CD4-positive, alpha-beta memory T cell (primary cell): ENCODE measurements at regions not wholly inside any gene's neighbourhood (a gene's known extent, or its start where the extent isn't known, plus 50 kb on each side); places are given as distances from the start of the nearest gene placed in this dataset.

ENCODE experiments used
- CTCF ChIA-PET: fragments of 350-600 bp; sonication (Branson Sonifier 250); formaldehyde crosslinking; loops from one replicate; lab custom pipeline; 2021; ENCODE audit warnings: inconsistent platforms; ENCODE audit not compliant: partially characterized antibody; lab: Charles Lee
- POLR2A ChIA-PET: fragments of 350-600 bp; sonication (Branson Sonifier 250); formaldehyde crosslinking; loops from one replicate; lab custom pipeline; 2021; ENCODE audit not compliant: partially characterized antibody; lab: Charles Lee
- DNase-seq, 5 donors: peaks; one replicate each; pipeline versions ENCODE4 v3.0.0 to v3.0.0-alpha.2; 2020 to 2022; ENCODE audit warnings: mixed read lengths in 1 of 5
- H3K27ac ChIP-seq: one replicate; pipeline ENCODE4 v1.7.0; 2013; ENCODE audit warnings: low read depth, low read length
- H3K27me3 ChIP-seq: 2 replicates; pipeline ENCODE4 v1.7.0; 2013; ENCODE audit warnings: mild to moderate bottlenecking, low read length, moderate library complexity; ENCODE audit not compliant: insufficient read depth
- H3K36me3 ChIP-seq: 2 replicates; pipeline ENCODE4 v1.7.0; 2013; ENCODE audit warnings: mild to moderate bottlenecking, low read length, moderate library complexity; ENCODE audit not compliant: insufficient read depth
- H3K4me1 ChIP-seq: 2 replicates; pipeline ENCODE4 v1.7.0; 2013; ENCODE audit warnings: mild to moderate bottlenecking, low read length, moderate library complexity; ENCODE audit not compliant: insufficient read depth
- H3K4me3 ChIP-seq, 2 donors: one replicate each; pipeline ENCODE4 v1.7.0; 2013; ENCODE audit warnings: low read length in 2 of 2, mild to moderate bottlenecking in 1 of 2
- H3K9me3 ChIP-seq, 2 donors: one replicate each; pipeline ENCODE4 v1.7.0; 2013; ENCODE audit warnings: low read length in 2 of 2, control low read depth in 1 of 2; ENCODE audit not compliant: control insufficient read depth in 1 of 2
- H3K27ac Mint-ChIP-seq, 7 donors: one replicate each; pipeline ENCODE4 v1.8.0; 2020 to 2021; ENCODE audit warnings: mixed read lengths in 7 of 7, mild to moderate bottlenecking in 6 of 7, inconsistent platforms in 3 of 7, moderate library complexity in 3 of 7
- H3K27me3 Mint-ChIP-seq, 2 donors: one replicate each; pipeline ENCODE4 v1.8.0; 2020 to 2021; ENCODE audit warnings: mixed read lengths in 2 of 2
- H3K36me3 Mint-ChIP-seq, 2 donors: one replicate each; pipeline ENCODE4 v1.8.0; 2020 to 2021; ENCODE audit warnings: mixed read lengths in 2 of 2, inconsistent platforms in 1 of 2, mild to moderate bottlenecking in 1 of 2
- H3K4me1 Mint-ChIP-seq, 4 donors: one replicate each; pipeline ENCODE4 v1.8.0; 2020 to 2021; ENCODE audit warnings: mixed read lengths in 4 of 4, mild to moderate bottlenecking in 1 of 4
- H3K4me3 Mint-ChIP-seq, 8 donors: one replicate each; pipeline ENCODE4 v1.8.0; 2020 to 2021; ENCODE audit warnings: mixed read lengths in 8 of 8, mild to moderate bottlenecking in 7 of 8, moderate library complexity in 6 of 8, inconsistent platforms in 3 of 8
- H3K9me3 Mint-ChIP-seq, 8 donors: one replicate each; pipeline ENCODE4 v1.8.0; 2020 to 2021; ENCODE audit warnings: mixed read lengths in 8 of 8, mild to moderate bottlenecking in 5 of 8, inconsistent platforms in 3 of 8, moderate library complexity in 1 of 8
- intact Hi-C: fragments of 100-400 bp; cut with micrococcal nuclease; formaldehyde crosslinking; loops from one replicate; pipeline ENCODE4 v1.15.1; 2023

DNA sequence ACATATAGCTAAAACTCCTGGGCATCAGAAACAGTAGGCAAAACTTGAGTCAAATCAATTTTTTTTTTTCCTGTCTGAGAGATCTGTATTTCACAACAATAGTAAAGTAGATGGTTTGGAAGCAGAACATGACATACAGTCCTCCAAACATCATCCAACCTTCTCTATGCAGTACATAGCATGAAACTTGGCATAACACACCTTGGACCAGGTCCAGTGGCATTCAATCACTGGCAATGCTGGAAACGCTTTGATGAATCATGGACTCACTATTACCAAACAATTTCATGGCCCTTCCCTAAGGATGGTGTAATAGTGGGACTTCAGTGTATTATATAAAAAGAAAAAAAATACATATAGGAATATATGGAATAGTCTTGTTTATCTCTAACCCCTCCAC, 154.6 kb downstream of the FMR1NB start:
- intact Hi-C loops = no loop called here
- ChIA-PET CTCF (interaction anchor here (1.2 kb wide), 1 partner anchor 1151 kb away, joined by 13 read pairs; no protein-coding TSS in a partner anchor), POLR2A (no interaction called here)
- Mint-ChIP-seq H3K9me3 (peaks cover 0 to 6% (median 0%) of the 10 kb centered on the region in 8 donors), H3K4me3 (no peak overlapping the region), H3K27ac (no peak overlapping the region), H3K27me3 (peaks cover 0 to 2% of the 10 kb centered on the region in 2 donors), H3K36me3 (no peaks in the 10 kb centered on the region), H3K4me1 (no peaks in the 10 kb centered on the region)
- Histone ChIP-seq H3K9me3 (no peaks in the 10 kb centered on the region), H3K36me3 (no peaks in the 10 kb centered on the region), H3K4me3 (no peak overlapping the region), H3K27me3 (no peaks in the 10 kb centered on the region), H3K27ac (no peak overlapping the region), H3K4me1 (no peaks in the 10 kb centered on the region)
- DNase-seq = no peak

DNA sequence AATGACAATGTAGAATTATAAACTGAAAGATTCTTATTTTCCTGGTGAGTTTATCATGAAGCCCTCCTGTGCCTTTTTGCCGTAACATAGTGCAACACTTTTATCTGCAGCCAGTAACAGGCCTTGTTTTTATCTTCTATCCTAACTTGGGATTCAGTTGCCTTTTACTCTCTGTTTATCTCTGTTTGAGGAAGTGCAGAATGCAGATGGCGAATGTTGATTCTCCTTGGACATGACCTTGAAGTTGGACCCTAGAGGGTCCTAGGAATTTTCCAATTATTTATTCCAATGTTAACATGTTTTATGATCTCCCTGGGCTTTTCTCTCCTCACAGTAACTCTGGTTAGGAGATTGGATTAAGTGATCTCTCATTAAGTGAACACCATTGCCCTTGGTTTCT, 165.0 kb downstream of the FMR1NB start:
- no peak for DNase-seq
- no peaks in the 10 kb centered on the region for H3K9me3 ChIP-seq
- H3K9me3 Mint-ChIP-seq = no peaks in the 10 kb centered on the region
- no peaks in the 10 kb centered on the region for H3K36me3 ChIP-seq
- H3K4me3 ChIP-seq = no peak overlapping the region
- no peaks in the 10 kb centered on the region for H3K27me3 Mint-ChIP-seq
- H3K27ac ChIP-seq = no peak overlapping the region
- ChIA-PET POLR2A (no interaction called here), CTCF (no interaction called here)
- no peaks in the 10 kb centered on the region for H3K4me1 Mint-ChIP-seq
- H3K27ac Mint-ChIP-seq = no peak overlapping the region
- H3K27me3 ChIP-seq = no peaks in the 10 kb centered on the region
- intact Hi-C loops = no loop called here
- H3K36me3 Mint-ChIP-seq = no peaks in the 10 kb centered on the region
- H3K4me1 ChIP-seq = no peaks in the 10 kb centered on the region
- H3K4me3 Mint-ChIP-seq = no peak overlapping the region

DNA sequence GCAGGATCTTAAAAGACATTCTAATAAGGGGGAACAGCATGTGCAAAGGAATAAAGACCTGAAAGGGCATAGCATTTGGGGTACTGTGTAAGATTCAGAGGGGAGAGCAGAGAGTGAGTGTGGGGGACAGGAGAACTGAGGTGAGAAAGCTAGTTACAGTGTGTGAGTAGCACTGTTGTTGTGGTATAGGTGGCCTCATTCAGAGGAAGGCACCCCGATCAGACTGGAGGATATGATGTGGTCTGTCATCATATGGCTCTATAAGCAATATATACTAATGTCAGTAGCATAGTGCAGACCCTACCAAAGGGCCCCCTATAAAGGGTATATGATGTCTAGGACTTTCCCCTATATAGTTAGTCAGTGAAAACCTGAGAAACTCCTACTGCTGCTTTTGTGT, 175.8 kb downstream of the FMR1NB start:
- no peaks in the 10 kb centered on the region for H3K9me3 ChIP-seq
- H3K27me3 ChIP-seq = no peaks in the 10 kb centered on the region
- H3K27me3 Mint-ChIP-seq = no peaks in the 10 kb centered on the region
- no peak overlapping the region for H3K4me3 ChIP-seq
- intact Hi-C loops = no loop called here
- no peaks in the 10 kb centered on the region for H3K36me3 Mint-ChIP-seq
- no peak overlapping the region for H3K27ac Mint-ChIP-seq
- no peak for DNase-seq
- H3K4me1 Mint-ChIP-seq = no peaks in the 10 kb centered on the region
- no peak overlapping the region for H3K4me3 Mint-ChIP-seq
- H3K27ac ChIP-seq = no peak overlapping the region
- H3K36me3 ChIP-seq = no peaks in the 10 kb centered on the region
- H3K4me1 ChIP-seq = no peaks in the 10 kb centered on the region
- no peaks in the 10 kb centered on the region for H3K9me3 Mint-ChIP-seq
- POLR2A ChIA-PET = no interaction called here
- CTCF ChIA-PET = no interaction called here

DNA sequence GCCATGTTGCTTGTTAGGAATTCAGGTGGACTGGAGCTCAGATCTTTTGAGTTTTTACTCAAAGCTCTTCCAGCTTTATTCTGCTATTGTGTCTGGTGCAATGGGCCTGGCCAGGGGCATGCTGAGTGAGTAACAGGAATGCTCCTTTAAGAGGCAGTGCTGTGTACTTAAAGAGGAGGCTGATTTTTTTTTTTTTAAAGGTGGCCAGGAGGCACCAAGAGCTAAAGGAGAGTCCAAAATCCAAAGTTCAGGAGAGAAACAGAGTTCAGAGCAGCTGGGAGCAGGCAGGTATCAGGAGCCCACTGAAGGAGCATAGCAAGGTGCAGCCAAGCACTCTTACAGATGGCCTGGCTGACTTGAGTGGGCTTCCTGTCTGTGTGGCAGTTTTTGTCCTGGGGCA, 178.7 kb downstream of the FMR1NB start:
- intact Hi-C loops = no loop called here
- Histone ChIP-seq H3K4me3 (no peak overlapping the region), H3K27ac (no peak overlapping the region), H3K27me3 (no peaks in the 10 kb centered on the region), H3K36me3 (no peaks in the 10 kb centered on the region), H3K9me3 (no peaks in the 10 kb centered on the region), H3K4me1 (no peaks in the 10 kb centered on the region)
- no peaks in the 10 kb centered on the region for H3K27me3 Mint-ChIP-seq
- H3K36me3 Mint-ChIP-seq = no peaks in the 10 kb centered on the region
- no peak overlapping the region for H3K27ac Mint-ChIP-seq
- H3K9me3 Mint-ChIP-seq = peaks cover 0 to 3% (median 0%) of the 10 kb centered on the region in 8 donors
- no peak overlapping the region for H3K4me3 Mint-ChIP-seq
- no peaks in the 10 kb centered on the region for H3K4me1 Mint-ChIP-seq
- DNase-seq = no peak
- ChIA-PET POLR2A (no interaction called here), CTCF (no interaction called here)

DNA sequence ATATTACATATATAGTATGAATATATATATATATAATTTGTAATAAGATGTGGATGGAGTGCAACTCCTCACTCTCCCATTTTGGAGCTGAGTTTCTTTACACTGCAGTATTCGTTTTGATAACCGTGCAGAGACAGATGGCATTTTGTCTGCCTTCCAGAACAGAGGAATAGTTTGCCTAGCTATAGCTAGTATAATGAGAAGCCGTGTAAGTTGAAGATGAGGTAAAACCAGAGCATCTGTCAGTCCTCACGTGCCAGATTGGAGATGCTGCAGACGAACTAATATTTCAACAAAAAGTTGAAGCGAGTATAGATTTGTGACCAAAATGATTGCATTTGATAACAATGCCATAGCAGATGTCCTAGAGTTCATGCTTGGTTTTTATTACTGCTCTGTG, 180.6 kb downstream of the FMR1NB start:
- no peak for DNase-seq
- Mint-ChIP-seq H3K27me3 (no peaks in the 10 kb centered on the region), H3K36me3 (no peaks in the 10 kb centered on the region), H3K4me3 (no peak overlapping the region), H3K9me3 (peaks cover 0 to 3% (median 0%) of the 10 kb centered on the region in 8 donors), H3K27ac (no peak overlapping the region), H3K4me1 (no peaks in the 10 kb centered on the region)
- intact Hi-C loops = no loop called here
- POLR2A ChIA-PET = no interaction called here
- H3K36me3 ChIP-seq = no peaks in the 10 kb centered on the region
- H3K27me3 ChIP-seq = no peaks in the 10 kb centered on the region
- no peak overlapping the region for H3K27ac ChIP-seq
- no peaks in the 10 kb centered on the region for H3K4me1 ChIP-seq
- CTCF ChIA-PET = no interaction called here
- H3K4me3 ChIP-seq = no peak overlapping the region
- H3K9me3 ChIP-seq = no peaks in the 10 kb centered on the region

DNA sequence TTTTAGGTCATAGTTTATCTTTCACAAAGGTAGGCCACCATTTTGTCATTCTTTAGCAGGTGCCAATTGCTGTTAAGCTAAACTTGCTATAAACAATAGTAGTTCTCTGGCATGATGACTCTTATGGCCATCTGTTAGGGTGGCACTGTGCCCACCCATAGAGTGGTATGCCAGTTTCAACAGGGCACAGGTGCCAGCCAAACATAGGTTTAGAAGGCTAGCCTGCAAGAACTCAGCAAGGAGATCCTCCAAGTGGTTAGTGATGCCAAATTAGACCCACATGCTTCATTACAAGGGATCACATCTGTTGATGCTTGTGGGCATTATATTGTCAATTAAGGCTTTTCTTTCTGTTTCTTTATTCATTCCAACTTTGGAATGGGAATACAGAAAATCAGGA, 204.5 kb downstream of the FMR1NB start:
- Histone ChIP-seq H3K36me3 (no peaks in the 10 kb centered on the region), H3K27ac (no peak overlapping the region), H3K27me3 (no peaks in the 10 kb centered on the region), H3K9me3 (no peaks in the 10 kb centered on the region), H3K4me1 (no peaks in the 10 kb centered on the region), H3K4me3 (no peak overlapping the region)
- intact Hi-C loops = no loop called here
- H3K27ac Mint-ChIP-seq = no peak overlapping the region
- CTCF ChIA-PET = no interaction called here
- H3K4me3 Mint-ChIP-seq = no peak overlapping the region
- POLR2A ChIA-PET = no interaction called here
- no peaks in the 10 kb centered on the region for H3K9me3 Mint-ChIP-seq
- H3K36me3 Mint-ChIP-seq = no peaks in the 10 kb centered on the region
- no peaks in the 10 kb centered on the region for H3K4me1 Mint-ChIP-seq
- DNase-seq = no peak
- no peaks in the 10 kb centered on the region for H3K27me3 Mint-ChIP-seq

DNA sequence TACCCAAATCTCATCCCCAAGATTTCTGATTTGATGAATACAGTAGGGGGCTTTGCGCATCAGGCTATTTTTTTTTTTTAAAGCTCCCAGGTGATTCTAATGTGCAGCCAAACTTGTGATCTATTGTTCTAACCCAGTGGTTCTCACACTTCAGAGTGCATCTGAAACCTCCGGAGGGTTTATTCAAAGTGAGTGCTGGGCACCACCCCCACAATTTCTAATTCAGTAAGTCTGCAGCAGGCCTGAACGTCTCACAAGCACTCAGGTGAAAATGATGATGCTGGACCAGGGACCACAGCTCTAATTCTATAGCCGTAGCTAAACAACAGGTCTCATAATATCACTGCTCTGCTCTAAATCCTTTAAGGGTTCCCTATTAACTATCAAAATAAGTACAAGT, 211.4 kb downstream of the FMR1NB start:
- Mint-ChIP-seq H3K27ac (no peak overlapping the region), H3K4me3 (no peak overlapping the region), H3K9me3 (peaks cover 0 to 1% (median 0%) of the 10 kb centered on the region in 8 donors), H3K4me1 (no peaks in the 10 kb centered on the region), H3K36me3 (no peaks in the 10 kb centered on the region), H3K27me3 (no peaks in the 10 kb centered on the region)
- Histone ChIP-seq H3K4me3 (no peak overlapping the region), H3K4me1 (no peaks in the 10 kb centered on the region), H3K36me3 (no peaks in the 10 kb centered on the region), H3K27ac (no peak overlapping the region), H3K27me3 (no peaks in the 10 kb centered on the region), H3K9me3 (no peaks in the 10 kb centered on the region)
- DNase-seq = no peak
- ChIA-PET CTCF (no interaction called here), POLR2A (no interaction called here)
- intact Hi-C loops = no loop called here

DNA sequence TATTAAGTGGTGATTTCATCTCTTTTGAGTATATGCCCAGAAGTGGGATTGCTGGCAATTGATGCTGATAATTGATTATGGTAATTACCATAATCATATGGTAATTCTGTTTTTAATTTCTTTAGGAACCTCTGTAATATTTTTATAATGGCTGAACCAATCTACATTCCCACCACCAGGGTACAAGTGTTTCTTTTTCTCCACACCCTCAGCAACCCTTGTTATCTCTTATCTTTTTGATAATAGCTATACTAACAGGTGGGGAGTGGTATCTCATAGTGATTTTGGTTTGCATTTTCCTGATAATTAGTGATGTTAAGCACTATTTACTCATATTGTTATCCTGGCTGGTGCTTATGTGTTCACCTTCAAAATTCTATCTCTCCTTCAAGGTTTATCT, 212.6 kb downstream of the FMR1NB start:
- no peak overlapping the region for H3K4me3 Mint-ChIP-seq
- no peaks in the 10 kb centered on the region for H3K9me3 ChIP-seq
- peaks cover 0 to 1% (median 0%) of the 10 kb centered on the region in 8 donors for H3K9me3 Mint-ChIP-seq
- no peaks in the 10 kb centered on the region for H3K36me3 ChIP-seq
- H3K4me3 ChIP-seq = no peak overlapping the region
- DNase-seq = no peak
- no peaks in the 10 kb centered on the region for H3K4me1 ChIP-seq
- ChIA-PET CTCF (no interaction called here), POLR2A (no interaction called here)
- H3K27me3 Mint-ChIP-seq = no peaks in the 10 kb centered on the region
- H3K4me1 Mint-ChIP-seq = no peaks in the 10 kb centered on the region
- intact Hi-C loops = no loop called here
- no peak overlapping the region for H3K27ac Mint-ChIP-seq
- H3K27me3 ChIP-seq = no peaks in the 10 kb centered on the region
- H3K27ac ChIP-seq = no peak overlapping the region
- no peaks in the 10 kb centered on the region for H3K36me3 Mint-ChIP-seq
